Jurkat, Clone E6-1 (cell line): ENCODE measurements at regions not wholly inside any gene's neighbourhood (a gene's known extent, or its start where the extent isn't known, plus 50 kb on each side); places are given as distances from the start of the nearest gene placed in this dataset.

Experiments used
- DNase-seq: peaks from one replicate; pipeline ENCODE4 v3.0.0-alpha.2; 2011; ENCODE audit warnings: low read depth, low spot score
- H3K4me3 ChIP-seq: 2 replicates; pipeline ENCODE4 v1.5.1; 2011; ENCODE audit warnings: mild to moderate bottlenecking, low read length, control low read depth, moderate library complexity

GRCh38 chr10:6365384-6365783 is 162.7 kb downstream of the PFKFB3 start:
- no peak for DNase-seq

More at GRCh38 chr10:6365384-6365783, 162.7 kb downstream of the PFKFB3 start:
- no peak overlapping the region for H3K4me3 ChIP-seq
